Transverse colon (tissue), 4 donors: ENCODE measurements at regions not wholly inside any gene's neighbourhood (a gene's known extent, or its start where the extent isn't known, plus 50 kb on each side); places are given as distances from the start of the nearest gene placed in this dataset.

Source experiments
- EP300 ChIP-seq: sonication (generic); formaldehyde crosslinking; IDR thresholded peaks from one replicate; pipeline ENCODE4 v1.6.1; 2017; ENCODE audit warnings: antibody characterized with exemption, low read depth
- POLR2A ChIP-seq: fragments of 450-650 bp; IDR thresholded peaks from one replicate; pipeline ENCODE4 v1.6.1; 2016; ENCODE audit warnings: antibody characterized with exemption, mild to moderate bottlenecking, moderate library complexity
- POLR2AphosphoS5 ChIP-seq, 3 donors: sonication (generic); formaldehyde crosslinking; IDR thresholded peaks; one replicate each; pipeline ENCODE4 v1.6.1; 2016; ENCODE audit warnings: antibody characterized with exemption in 3 of 3
- TF ChIP-seq, protein P1 (sequence below), 5 experiments: fragments of 200-600 bp in 3 of 5; fragments of 450-650 bp in 2 of 5; sonication (generic) in 3 of 5; IDR thresholded peaks; 1 replicate in 2 of 5; 2 replicates in 3 of 5; pipeline ENCODE4 v1.5.1; 2016 to 2017; ENCODE audit warnings: antibody characterized with exemption in 5 of 5, inconsistent platforms in 3 of 5, mild to moderate bottlenecking in 2 of 5, moderate library complexity in 1 of 5

DNA sequence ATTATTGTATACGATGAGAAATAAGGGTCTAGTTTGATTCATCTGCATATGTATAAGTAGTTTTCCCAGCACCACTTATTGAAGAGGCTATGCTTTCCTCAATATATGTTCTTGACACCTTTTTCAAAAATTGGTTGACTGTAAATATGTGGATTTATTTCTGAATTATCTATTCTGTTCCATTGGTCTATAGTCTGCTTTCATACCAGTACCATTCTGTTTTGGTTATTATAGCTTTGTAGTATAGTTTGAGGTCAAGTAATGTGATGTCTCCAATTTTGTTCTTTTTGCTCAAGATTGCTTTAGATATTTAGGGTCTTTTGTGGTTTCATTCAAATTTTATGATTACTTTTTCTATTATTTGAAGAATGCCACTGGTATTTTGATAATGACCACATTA lies 103.8 kb upstream of the LIPC start:
- TF ChIP-seq, protein P1, sequence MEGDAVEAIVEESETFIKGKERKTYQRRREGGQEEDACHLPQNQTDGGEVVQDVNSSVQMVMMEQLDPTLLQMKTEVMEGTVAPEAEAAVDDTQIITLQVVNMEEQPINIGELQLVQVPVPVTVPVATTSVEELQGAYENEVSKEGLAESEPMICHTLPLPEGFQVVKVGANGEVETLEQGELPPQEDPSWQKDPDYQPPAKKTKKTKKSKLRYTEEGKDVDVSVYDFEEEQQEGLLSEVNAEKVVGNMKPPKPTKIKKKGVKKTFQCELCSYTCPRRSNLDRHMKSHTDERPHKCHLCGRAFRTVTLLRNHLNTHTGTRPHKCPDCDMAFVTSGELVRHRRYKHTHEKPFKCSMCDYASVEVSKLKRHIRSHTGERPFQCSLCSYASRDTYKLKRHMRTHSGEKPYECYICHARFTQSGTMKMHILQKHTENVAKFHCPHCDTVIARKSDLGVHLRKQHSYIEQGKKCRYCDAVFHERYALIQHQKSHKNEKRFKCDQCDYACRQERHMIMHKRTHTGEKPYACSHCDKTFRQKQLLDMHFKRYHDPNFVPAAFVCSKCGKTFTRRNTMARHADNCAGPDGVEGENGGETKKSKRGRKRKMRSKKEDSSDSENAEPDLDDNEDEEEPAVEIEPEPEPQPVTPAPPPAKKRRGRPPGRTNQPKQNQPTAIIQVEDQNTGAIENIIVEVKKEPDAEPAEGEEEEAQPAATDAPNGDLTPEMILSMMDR (IDR thresholded peaks at IDR 0.05): no peak
- TF ChIP-seq POLR2AphosphoS5 (IDR thresholded peaks at IDR 0.05) (no peak), POLR2A (no peak), EP300 (no peak)
